ENCODE measurements at regions not wholly inside any gene's neighbourhood (a gene's known extent, or its start where the extent isn't known, plus 50 kb on each side); places are given as distances from the start of the nearest gene placed in this dataset.

DNA sequence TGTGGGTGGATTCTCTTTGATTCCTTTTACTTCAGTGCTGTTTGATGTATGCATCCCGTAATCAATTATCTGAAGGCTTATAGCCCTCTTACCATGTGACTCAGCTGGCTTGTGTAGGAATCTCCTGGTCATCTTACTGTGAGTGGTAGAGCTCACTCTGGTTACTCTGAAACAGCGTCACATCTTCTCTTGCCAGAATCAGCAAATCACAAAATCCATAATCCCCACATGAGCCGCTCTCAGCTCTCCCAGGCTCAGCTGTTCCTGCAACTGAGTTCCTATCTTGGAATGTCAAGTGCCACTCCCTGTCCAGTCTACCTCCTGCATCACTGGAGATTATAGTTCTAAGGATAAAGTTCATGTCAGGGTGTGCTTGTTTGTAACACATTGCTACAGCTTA lies 278.0 kb downstream of the FBXO8 start:
- H2AK5ac ChIP-seq (ENCODE audit: insufficient read length, low read length) = no peak overlapping the region
- H3K23me2 ChIP-seq (ENCODE audit: insufficient read length, low read depth, low read length, poor library complexity, severe bottlenecking) = no peaks in the 10 kb centered on the region
- no peak overlapping the region for H4K5ac ChIP-seq (ENCODE audit: insufficient read length, low read depth, low read length)
- no peak overlapping the region for H3K4me2 ChIP-seq (ENCODE audit: insufficient read depth, insufficient read length, low read length)
- no peak overlapping the region for H3K4ac ChIP-seq (ENCODE audit: low read depth, low read length)
- H3K79me1 ChIP-seq (ENCODE audit: insufficient read depth, low read depth, low read length, poor library complexity, severe bottlenecking) = no peaks in the 10 kb centered on the region
- no peak overlapping the region for H4K8ac ChIP-seq (replicated peaks; ENCODE audit: insufficient read length, low read depth, low read length)
- H2BK120ac ChIP-seq (ENCODE audit: low read depth, low read length, poor library complexity, severe bottlenecking) = no peak overlapping the region
- H3K27ac ChIP-seq (ENCODE audit: insufficient read length, low read depth, low read length) = no peak overlapping the region
- H3K4me1 Mint-ChIP-seq = no peaks in the 10 kb centered on the region; a peak in 1 of 4 replicates
- H2BK15ac ChIP-seq (ENCODE audit: low read depth, low read length) = no peak overlapping the region
- no peak overlapping the region for H3K56ac ChIP-seq (ENCODE audit: insufficient read length, low read depth, low read length)
- no peaks in the 10 kb centered on the region for H3K9me3 ChIP-seq (ENCODE audit: control insufficient read depth, low read depth, low read length)
- H3K36me3 Mint-ChIP-seq (ENCODE audit: insufficient read depth in 1 of 3, low read depth in 3 of 3) = no peaks in the 10 kb centered on the region
- H3K14ac ChIP-seq (ENCODE audit: insufficient read depth, low read length) = no peak overlapping the region
- no peaks in the 10 kb centered on the region; the same call in 1 of the 2 replicates for H3K27me3 Mint-ChIP-seq (ENCODE audit: low read depth)
- DNase-seq = no peak
- H3K23ac ChIP-seq (ENCODE audit: insufficient read length, low read depth, low read length) = no peak overlapping the region
- no CpG with 5 or more reads among the region's 3 CpGs for WGBS (ENCODE audit: extremely low coverage, insufficient read length, low lambda C conversion rate)
- H3K27me3 ChIP-seq (ENCODE audit: insufficient read depth, low read length) = no peaks in the 10 kb centered on the region
- H3K79me2 ChIP-seq (ENCODE audit: insufficient read depth, low read length) = no peaks in the 10 kb centered on the region
- no peak overlapping the region for H2BK5ac ChIP-seq (ENCODE audit: insufficient read length, low read length)
- no peak overlapping the region for H2BK12ac ChIP-seq (ENCODE audit: insufficient read length, low read depth, low read length)
- no peaks in the 10 kb centered on the region for H3K4me1 ChIP-seq (ENCODE audit: insufficient read depth, low read length)
- H2BK20ac ChIP-seq (ENCODE audit: low read depth, low read length, poor library complexity, severe bottlenecking) = no peak overlapping the region
- H4K20me1 ChIP-seq (ENCODE audit: control insufficient read depth, insufficient read depth, insufficient read length) = no peaks in the 10 kb centered on the region
- H3K18ac ChIP-seq (ENCODE audit: insufficient read length, low read depth, low read length) = no peak overlapping the region
- H2AFZ ChIP-seq (ENCODE audit: low read length) = no peak overlapping the region
- H3K4me3 Mint-ChIP-seq = no peak overlapping the region
- no peak overlapping the region for H3K9ac ChIP-seq (ENCODE audit: extremely low read depth, insufficient read length, low read length)
- H4K91ac ChIP-seq (ENCODE audit: insufficient read length, low read depth, low read length) = no peak overlapping the region
- H3T11ph ChIP-seq (ENCODE audit: low read length) = no peak overlapping the region
- H3K27ac Mint-ChIP-seq = no peak overlapping the region
- no peaks in the 10 kb centered on the region for H3K9me3 Mint-ChIP-seq
- TF ChIP-seq, protein P1, sequence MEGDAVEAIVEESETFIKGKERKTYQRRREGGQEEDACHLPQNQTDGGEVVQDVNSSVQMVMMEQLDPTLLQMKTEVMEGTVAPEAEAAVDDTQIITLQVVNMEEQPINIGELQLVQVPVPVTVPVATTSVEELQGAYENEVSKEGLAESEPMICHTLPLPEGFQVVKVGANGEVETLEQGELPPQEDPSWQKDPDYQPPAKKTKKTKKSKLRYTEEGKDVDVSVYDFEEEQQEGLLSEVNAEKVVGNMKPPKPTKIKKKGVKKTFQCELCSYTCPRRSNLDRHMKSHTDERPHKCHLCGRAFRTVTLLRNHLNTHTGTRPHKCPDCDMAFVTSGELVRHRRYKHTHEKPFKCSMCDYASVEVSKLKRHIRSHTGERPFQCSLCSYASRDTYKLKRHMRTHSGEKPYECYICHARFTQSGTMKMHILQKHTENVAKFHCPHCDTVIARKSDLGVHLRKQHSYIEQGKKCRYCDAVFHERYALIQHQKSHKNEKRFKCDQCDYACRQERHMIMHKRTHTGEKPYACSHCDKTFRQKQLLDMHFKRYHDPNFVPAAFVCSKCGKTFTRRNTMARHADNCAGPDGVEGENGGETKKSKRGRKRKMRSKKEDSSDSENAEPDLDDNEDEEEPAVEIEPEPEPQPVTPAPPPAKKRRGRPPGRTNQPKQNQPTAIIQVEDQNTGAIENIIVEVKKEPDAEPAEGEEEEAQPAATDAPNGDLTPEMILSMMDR (conservative IDR thresholded peaks at IDR 0.05) = no peak
